NCI-H2107 treated with DMSO at 0.1 percent for 48 hours (cell line): ENCODE measurements at regions not wholly inside any gene's neighbourhood (a gene's known extent, or its start where the extent isn't known, plus 50 kb on each side); places are given as distances from the start of the nearest gene placed in this dataset.

Source experiments
- DNase-seq: peaks from one replicate; lab custom pipeline; 2025; ENCODE audit not compliant: unreplicated experiment; lab: John Stamatoyannopoulos, UW

- DNase-seq, result no peak
Measured at GRCh38 chr1:232556351-232556750, 73.6 kb downstream of the SIPA1L2 start.

GRCh38 chr1:232555494-232556210 lies 74.3 kb downstream of the SIPA1L2 start:
- DNase-seq, result no peak

GRCh38 chr1:232554409-232554808 lies 75.5 kb downstream of the SIPA1L2 start:
- DNase-seq, result no peak

- DNase-seq, result no peak
Measured at GRCh38 chr1:232553809-232554208, 76.1 kb downstream of the SIPA1L2 start.

- no peak for DNase-seq
Measured at GRCh38 chr1:232553050-232553754, 76.7 kb downstream of the SIPA1L2 start.

GRCh38 chr1:232551386-232551785 lies 78.5 kb downstream of the SIPA1L2 start:
- no peak for DNase-seq

- DNase-seq, result no peak
Measured at GRCh38 chr1:232550007-232550406, 79.9 kb downstream of the SIPA1L2 start.

- DNase-seq, result no peak
Measured at GRCh38 chr1:232548691-232549090, 81.2 kb downstream of the SIPA1L2 start.

- DNase-seq, result peak; percentile 67
Measured at GRCh38 chr1:232547938-232548484, 81.9 kb downstream of the SIPA1L2 start.

- DNase-seq, result peak; percentile 67
Measured at GRCh38 chr1:232542633-232543593, 87.0 kb downstream of the SIPA1L2 start.

GRCh38 chr1:232538943-232539302 lies 91.0 kb downstream of the SIPA1L2 start:
- no peak for DNase-seq

GRCh38 chr1:232538224-232538942 lies 91.5 kb downstream of the SIPA1L2 start:
- peak; percentile 98 for DNase-seq

- DNase-seq, result no peak
Measured at GRCh38 chr1:232534552-232535517, 95.1 kb downstream of the SIPA1L2 start.

- DNase-seq, result peak; percentile 92
Measured at GRCh38 chr1:232533328-232533727, 96.6 kb downstream of the SIPA1L2 start.

GRCh38 chr1:232532901-232533300 lies 97.0 kb downstream of the SIPA1L2 start:
- no peak for DNase-seq

- no peak for DNase-seq
Measured at GRCh38 chr1:232531291-232531690, 98.6 kb downstream of the SIPA1L2 start.

- peak; percentile 19 for DNase-seq
Measured at GRCh38 chr1:232529747-232530146, 100.2 kb downstream of the SIPA1L2 start.

- no peak for DNase-seq
Measured at GRCh38 chr1:232528472-232529089, 101.4 kb downstream of the SIPA1L2 start.

GRCh38 chr1:232524056-232524455 lies 105.9 kb downstream of the SIPA1L2 start:
- DNase-seq, result no peak
